ENCODE measurements at regions not wholly inside any gene's neighbourhood (a gene's known extent, or its start where the extent isn't known, plus 50 kb on each side); places are given as distances from the start of the nearest gene placed in this dataset.

- Histone ChIP-seq H3K9ac (ENCODE audit: low read depth, low read length, poor library complexity) (no peak overlapping the region), H3K4me1 (ENCODE audit: control insufficient read depth in 2 of 2, insufficient read depth in 1 of 2, low read depth in 1 of 2, low read length in 2 of 2) (peaks cover 0 to 2% of the 10 kb centered on the region in 2 donors), H2BK5ac (ENCODE audit: low read length) (no peak overlapping the region), H2AK5ac (ENCODE audit: low read depth, low read length) (no peak overlapping the region), H3K4me3 (ENCODE audit: low read length in 2 of 2) (no peak overlapping the region), H2BK15ac (ENCODE audit: low read length) (no peak overlapping the region), H3K4me2 (ENCODE audit: insufficient read depth, low read length, poor library complexity, severe bottlenecking) (no peak overlapping the region), H3K79me1 (ENCODE audit: low read depth, low read length) (no peaks in the 10 kb centered on the region), H3K9me3 (replicated peaks in 1 of 2; ENCODE audit: control insufficient read depth in 2 of 2, insufficient read depth in 1 of 2, low read depth in 1 of 2, low read length in 2 of 2) (no peaks in the 10 kb centered on the region), H3K36me3 (replicated peaks in 1 of 2; ENCODE audit: control insufficient read depth in 2 of 2, insufficient read depth in 2 of 2, low read length in 2 of 2) (no peaks in the 10 kb centered on the region), H2AFZ (ENCODE audit: low read length) (no peak overlapping the region), H3K14ac (ENCODE audit: low read length) (no peak overlapping the region), H3K23ac (ENCODE audit: low read depth, low read length, poor library complexity) (no peak overlapping the region), H3K27me3 (ENCODE audit: control insufficient read depth in 3 of 3, insufficient read depth in 3 of 3, low read depth in 1 of 3, low read length in 3 of 3) (no peaks in the 10 kb centered on the region), H3K18ac (ENCODE audit: low read length) (no peak overlapping the region), H2BK12ac (ENCODE audit: low read length) (no peak overlapping the region), H3K27ac (replicated peaks; ENCODE audit: low read length) (no peak overlapping the region), H3K4ac (ENCODE audit: low read length) (no peak overlapping the region), H2BK120ac (ENCODE audit: low read depth, low read length) (no peak overlapping the region), H4K91ac (ENCODE audit: low read depth, low read length, poor library complexity) (no peak overlapping the region), H4K8ac (ENCODE audit: low read depth, low read length) (no peak overlapping the region)
- no CpG with 5 or more reads among the region's 3 CpGs for WGBS, 2 donors (ENCODE audit: extremely low coverage in 2 of 2, insufficient read length in 2 of 2, insufficient replicate concordance in 1 of 2)
- DNase-seq (ENCODE audit: low spot score) = no peak
These were observed 376.9 kb downstream of the PPP3CA start for GRCh38 chr4:100970414-100970813.

GRCh38 chr4:100969925-100970324, 377.4 kb downstream of the PPP3CA start:
- Histone ChIP-seq H2BK15ac (ENCODE audit: low read length) (no peak overlapping the region), H3K79me1 (ENCODE audit: low read depth, low read length) (no peaks in the 10 kb centered on the region), H3K4me1 (ENCODE audit: control insufficient read depth in 2 of 2, insufficient read depth in 1 of 2, low read depth in 1 of 2, low read length in 2 of 2) (peaks cover 0 to 2% of the 10 kb centered on the region in 2 donors), H2BK12ac (ENCODE audit: low read length) (no peak overlapping the region), H4K8ac (ENCODE audit: low read depth, low read length) (no peak overlapping the region), H2BK120ac (ENCODE audit: low read depth, low read length) (no peak overlapping the region), H3K36me3 (replicated peaks in 1 of 2; ENCODE audit: control insufficient read depth in 2 of 2, insufficient read depth in 2 of 2, low read length in 2 of 2) (no peaks in the 10 kb centered on the region), H2AK5ac (ENCODE audit: low read depth, low read length) (no peak overlapping the region), H3K18ac (ENCODE audit: low read length) (no peak overlapping the region), H3K27me3 (ENCODE audit: control insufficient read depth in 3 of 3, insufficient read depth in 3 of 3, low read depth in 1 of 3, low read length in 3 of 3) (no peaks in the 10 kb centered on the region), H3K4me2 (ENCODE audit: insufficient read depth, low read length, poor library complexity, severe bottlenecking) (no peak overlapping the region), H4K91ac (ENCODE audit: low read depth, low read length, poor library complexity) (no peak overlapping the region), H3K9me3 (replicated peaks in 1 of 2; ENCODE audit: control insufficient read depth in 2 of 2, insufficient read depth in 1 of 2, low read depth in 1 of 2, low read length in 2 of 2) (no peaks in the 10 kb centered on the region), H3K27ac (replicated peaks; ENCODE audit: low read length) (no peak overlapping the region), H3K23ac (ENCODE audit: low read depth, low read length, poor library complexity) (no peak overlapping the region), H3K14ac (ENCODE audit: low read length) (no peak overlapping the region), H3K9ac (ENCODE audit: low read depth, low read length, poor library complexity) (no peak overlapping the region), H3K4me3 (ENCODE audit: low read length in 2 of 2) (no peak overlapping the region), H3K4ac (ENCODE audit: low read length) (no peak overlapping the region), H2BK5ac (ENCODE audit: low read length) (no peak overlapping the region), H2AFZ (ENCODE audit: low read length) (no peak overlapping the region)
- DNase-seq (ENCODE audit: low spot score) = no peak

GRCh38 chr4:100968046-100968445, 379.3 kb downstream of the PPP3CA start:
- Histone ChIP-seq H3K27ac (replicated peaks; ENCODE audit: low read length) (no peak overlapping the region), H2BK15ac (ENCODE audit: low read length) (no peak overlapping the region), H4K91ac (ENCODE audit: low read depth, low read length, poor library complexity) (no peak overlapping the region), H3K9me3 (replicated peaks in 1 of 2; ENCODE audit: control insufficient read depth in 2 of 2, insufficient read depth in 1 of 2, low read depth in 1 of 2, low read length in 2 of 2) (no peaks in the 10 kb centered on the region), H3K23ac (ENCODE audit: low read depth, low read length, poor library complexity) (no peak overlapping the region), H3K4me3 (ENCODE audit: low read length in 2 of 2) (no peak overlapping the region), H3K27me3 (ENCODE audit: control insufficient read depth in 3 of 3, insufficient read depth in 3 of 3, low read depth in 1 of 3, low read length in 3 of 3) (peaks cover 0 to 3% (median 0%) of the 10 kb centered on the region in 3 experiments), H3K79me1 (ENCODE audit: low read depth, low read length) (no peaks in the 10 kb centered on the region), H3K18ac (ENCODE audit: low read length) (no peak overlapping the region), H3K9ac (ENCODE audit: low read depth, low read length, poor library complexity) (no peak overlapping the region), H2BK12ac (ENCODE audit: low read length) (no peak overlapping the region), H3K4ac (ENCODE audit: low read length) (no peak overlapping the region), H4K8ac (ENCODE audit: low read depth, low read length) (no peak overlapping the region), H2AK5ac (ENCODE audit: low read depth, low read length) (no peak overlapping the region), H2BK5ac (ENCODE audit: low read length) (no peak overlapping the region), H3K36me3 (replicated peaks in 1 of 2; ENCODE audit: control insufficient read depth in 2 of 2, insufficient read depth in 2 of 2, low read length in 2 of 2) (no peaks in the 10 kb centered on the region), H2BK120ac (ENCODE audit: low read depth, low read length) (no peak overlapping the region), H3K14ac (ENCODE audit: low read length) (no peak overlapping the region), H2AFZ (ENCODE audit: low read length) (no peak overlapping the region), H3K4me1 (ENCODE audit: control insufficient read depth in 2 of 2, insufficient read depth in 1 of 2, low read depth in 1 of 2, low read length in 2 of 2) (peaks cover 0 to 2% of the 10 kb centered on the region in 2 donors), H3K4me2 (ENCODE audit: insufficient read depth, low read length, poor library complexity, severe bottlenecking) (no peak overlapping the region)
- no CpG with 5 or more reads among the region's 2 CpGs for WGBS, 2 donors (ENCODE audit: extremely low coverage in 2 of 2, insufficient read length in 2 of 2, insufficient replicate concordance in 1 of 2)
- no peak for DNase-seq (ENCODE audit: low spot score)

- peaks cover 0 to 4% of the 10 kb centered on the region in 2 donors for H3K4me1 ChIP-seq (ENCODE audit: control insufficient read depth in 2 of 2, insufficient read depth in 1 of 2, low read depth in 1 of 2, low read length in 2 of 2)
- no peak overlapping the region for H4K8ac ChIP-seq (ENCODE audit: low read depth, low read length)
- H3K14ac ChIP-seq (ENCODE audit: low read length) = no peak overlapping the region
- no peaks in the 10 kb centered on the region for H3K36me3 ChIP-seq (replicated peaks in 1 of 2; ENCODE audit: control insufficient read depth in 2 of 2, insufficient read depth in 2 of 2, low read length in 2 of 2)
- no peak overlapping the region for H2BK120ac ChIP-seq (ENCODE audit: low read depth, low read length)
- H4K91ac ChIP-seq (ENCODE audit: low read depth, low read length, poor library complexity) = no peak overlapping the region
- no CpG with 5 or more reads among the region's 1 CpG for WGBS, 2 donors (ENCODE audit: extremely low coverage in 2 of 2, insufficient read length in 2 of 2, insufficient replicate concordance in 1 of 2)
- no peak overlapping the region for H2AK5ac ChIP-seq (ENCODE audit: low read depth, low read length)
- H3K4me3 ChIP-seq (ENCODE audit: low read length in 2 of 2) = no peak overlapping the region
- no peaks in the 10 kb centered on the region for H3K9me3 ChIP-seq (replicated peaks in 1 of 2; ENCODE audit: control insufficient read depth in 2 of 2, insufficient read depth in 1 of 2, low read depth in 1 of 2, low read length in 2 of 2)
- no peak overlapping the region for H3K4ac ChIP-seq (ENCODE audit: low read length)
- no peak overlapping the region for H3K18ac ChIP-seq (ENCODE audit: low read length)
- no peak overlapping the region for H3K9ac ChIP-seq (ENCODE audit: low read depth, low read length, poor library complexity)
- H2BK12ac ChIP-seq (ENCODE audit: low read length) = no peak overlapping the region
- no peak overlapping the region for H3K23ac ChIP-seq (ENCODE audit: low read depth, low read length, poor library complexity)
- H2AFZ ChIP-seq (ENCODE audit: low read length) = no peak overlapping the region
- no peak overlapping the region for H3K4me2 ChIP-seq (ENCODE audit: insufficient read depth, low read length, poor library complexity, severe bottlenecking)
- no peak overlapping the region for H2BK5ac ChIP-seq (ENCODE audit: low read length)
- H3K79me1 ChIP-seq (ENCODE audit: low read depth, low read length) = no peaks in the 10 kb centered on the region
- H3K27ac ChIP-seq (replicated peaks; ENCODE audit: low read length) = no peak overlapping the region
- DNase-seq (ENCODE audit: low spot score) = no peak
- peaks cover 0 to 3% (median 0%) of the 10 kb centered on the region in 3 experiments for H3K27me3 ChIP-seq (ENCODE audit: control insufficient read depth in 3 of 3, insufficient read depth in 3 of 3, low read depth in 1 of 3, low read length in 3 of 3)
- H2BK15ac ChIP-seq (ENCODE audit: low read length) = no peak overlapping the region
These were observed 383.7 kb downstream of the PPP3CA start for GRCh38 chr4:100963627-100964026.
